ENCODE measurements at regions not wholly inside any gene's neighbourhood (a gene's known extent, or its start where the extent isn't known, plus 50 kb on each side); places are given as distances from the start of the nearest gene placed in this dataset.
"Not testable (repeated sequence)": the region's sequence is repeated elsewhere in the genome, so short reads cannot be mapped to it uniquely, and the experiment has no call there.

GRCh38 chr18:75690283-75690682 is 262.8 kb upstream of the SMIM21 start:
- not testable (repeated sequence) for H3K36me3 ChIP-seq (ENCODE audit: insufficient read depth, low read length); H3K27ac ChIP-seq (ENCODE audit: low read depth, low read length); H3K4me1 ChIP-seq (ENCODE audit: insufficient read depth, low read length); H3K27me3 ChIP-seq (ENCODE audit: control insufficient read depth in 1 of 2, insufficient read depth in 2 of 2, low read length in 2 of 2); H3K9me3 ChIP-seq (ENCODE audit: low read length); H3K9ac ChIP-seq (ENCODE audit: low read length); H3K4me3 ChIP-seq (ENCODE audit: low read depth in 1 of 2, low read length in 2 of 2)

- Histone ChIP-seq H3K27me3 (ENCODE audit: control insufficient read depth in 1 of 2, insufficient read depth in 2 of 2, low read length in 2 of 2) (no peaks in the 10 kb centered on the region), H3K27ac (ENCODE audit: low read depth, low read length) (no peak overlapping the region), H3K36me3 (ENCODE audit: insufficient read depth, low read length) (no peaks in the 10 kb centered on the region), H3K4me1 (ENCODE audit: insufficient read depth, low read length) (peaks cover 9% of the 10 kb centered on the region), H3K4me3 (ENCODE audit: low read depth in 1 of 2, low read length in 2 of 2) (no peak overlapping the region), H3K9ac (ENCODE audit: low read length) (no peak overlapping the region), H3K9me3 (ENCODE audit: low read length) (no peaks in the 10 kb centered on the region)
Measured at GRCh38 chr18:75687626-75688025, 260.1 kb upstream of the SMIM21 start.

- H3K27ac ChIP-seq (ENCODE audit: low read depth, low read length) = no peak overlapping the region
- no peak overlapping the region for H3K4me3 ChIP-seq (ENCODE audit: low read depth in 1 of 2, low read length in 2 of 2)
- no peak overlapping the region for H3K9ac ChIP-seq (ENCODE audit: low read length)
- H3K4me1 ChIP-seq (ENCODE audit: insufficient read depth, low read length) = peaks cover 12% of the 10 kb centered on the region
- H3K36me3 ChIP-seq (ENCODE audit: insufficient read depth, low read length) = no peaks in the 10 kb centered on the region
- H3K27me3 ChIP-seq (ENCODE audit: control insufficient read depth in 1 of 2, insufficient read depth in 2 of 2, low read length in 2 of 2) = no peaks in the 10 kb centered on the region
- H3K9me3 ChIP-seq (ENCODE audit: low read length) = no peaks in the 10 kb centered on the region
Measured at GRCh38 chr18:75683426-75683825, 255.9 kb upstream of the SMIM21 start.

- Histone ChIP-seq H3K4me1 (ENCODE audit: insufficient read depth, low read length) (peaks cover 11% of the 10 kb centered on the region), H3K9ac (ENCODE audit: low read length) (no peak overlapping the region), H3K9me3 (ENCODE audit: low read length) (no peaks in the 10 kb centered on the region), H3K27me3 (ENCODE audit: control insufficient read depth in 1 of 2, insufficient read depth in 2 of 2, low read length in 2 of 2) (no peaks in the 10 kb centered on the region), H3K27ac (ENCODE audit: low read depth, low read length) (no peak overlapping the region), H3K36me3 (ENCODE audit: insufficient read depth, low read length) (no peaks in the 10 kb centered on the region), H3K4me3 (ENCODE audit: low read depth in 1 of 2, low read length in 2 of 2) (no peak overlapping the region)
Measured at GRCh38 chr18:75681538-75682115, 254.1 kb upstream of the SMIM21 start.

- H3K9ac ChIP-seq (ENCODE audit: low read length) = no peak overlapping the region
- peaks cover 4% of the 10 kb centered on the region for H3K9me3 ChIP-seq (ENCODE audit: low read length)
- no peak overlapping the region for H3K4me3 ChIP-seq (ENCODE audit: low read depth in 1 of 2, low read length in 2 of 2)
- no peaks in the 10 kb centered on the region for H3K36me3 ChIP-seq (ENCODE audit: insufficient read depth, low read length)
- H3K4me1 ChIP-seq (ENCODE audit: insufficient read depth, low read length) = peaks cover 9% of the 10 kb centered on the region
- no peak overlapping the region for H3K27ac ChIP-seq (ENCODE audit: low read depth, low read length)
- no peaks in the 10 kb centered on the region for H3K27me3 ChIP-seq (ENCODE audit: control insufficient read depth in 1 of 2, insufficient read depth in 2 of 2, low read length in 2 of 2)
Measured at GRCh38 chr18:75679331-75679730, 251.8 kb upstream of the SMIM21 start.

GRCh38 chr18:75678627-75679026 is 251.1 kb upstream of the SMIM21 start:
- no peak overlapping the region for H3K27ac ChIP-seq (ENCODE audit: low read depth, low read length)
- no peaks in the 10 kb centered on the region for H3K36me3 ChIP-seq (ENCODE audit: insufficient read depth, low read length)
- H3K9ac ChIP-seq (ENCODE audit: low read length) = no peak overlapping the region
- no peaks in the 10 kb centered on the region for H3K27me3 ChIP-seq (ENCODE audit: control insufficient read depth in 1 of 2, insufficient read depth in 2 of 2, low read length in 2 of 2)
- H3K4me1 ChIP-seq (ENCODE audit: insufficient read depth, low read length) = peaks cover 9% of the 10 kb centered on the region
- H3K4me3 ChIP-seq (ENCODE audit: low read depth in 1 of 2, low read length in 2 of 2) = no peak overlapping the region
- H3K9me3 ChIP-seq (ENCODE audit: low read length) = peaks cover 5% of the 10 kb centered on the region

GRCh38 chr18:75677696-75678455 is 250.4 kb upstream of the SMIM21 start:
- H3K4me3 ChIP-seq (ENCODE audit: low read depth in 1 of 2, low read length in 2 of 2) = no peak overlapping the region
- no peak overlapping the region for H3K27ac ChIP-seq (ENCODE audit: low read depth, low read length)
- H3K9ac ChIP-seq (ENCODE audit: low read length) = no peak overlapping the region
- no peaks in the 10 kb centered on the region for H3K36me3 ChIP-seq (ENCODE audit: insufficient read depth, low read length)
- no peaks in the 10 kb centered on the region for H3K27me3 ChIP-seq (ENCODE audit: control insufficient read depth in 1 of 2, insufficient read depth in 2 of 2, low read length in 2 of 2)
- H3K4me1 ChIP-seq (ENCODE audit: insufficient read depth, low read length) = peaks cover 9% of the 10 kb centered on the region
- peaks cover 5% of the 10 kb centered on the region for H3K9me3 ChIP-seq (ENCODE audit: low read length)

GRCh38 chr18:75660932-75661331 is 233.4 kb upstream of the SMIM21 start:
- no peaks in the 10 kb centered on the region for H3K9me3 ChIP-seq (ENCODE audit: low read length)
- no peak overlapping the region for H3K27ac ChIP-seq (ENCODE audit: low read depth, low read length)
- H3K4me1 ChIP-seq (ENCODE audit: insufficient read depth, low read length) = no peaks in the 10 kb centered on the region
- H3K9ac ChIP-seq (ENCODE audit: low read length) = no peak overlapping the region
- no peaks in the 10 kb centered on the region for H3K36me3 ChIP-seq (ENCODE audit: insufficient read depth, low read length)
- H3K4me3 ChIP-seq (ENCODE audit: low read depth in 1 of 2, low read length in 2 of 2) = no peak overlapping the region
- no peaks in the 10 kb centered on the region for H3K27me3 ChIP-seq (ENCODE audit: control insufficient read depth in 1 of 2, insufficient read depth in 2 of 2, low read length in 2 of 2)

- H3K27me3 ChIP-seq (ENCODE audit: control insufficient read depth in 1 of 2, insufficient read depth in 2 of 2, low read length in 2 of 2) = no peaks in the 10 kb centered on the region
- peaks cover 9% of the 10 kb centered on the region for H3K4me1 ChIP-seq (ENCODE audit: insufficient read depth, low read length)
- no peaks in the 10 kb centered on the region for H3K9me3 ChIP-seq (ENCODE audit: low read length)
- H3K36me3 ChIP-seq (ENCODE audit: insufficient read depth, low read length) = no peaks in the 10 kb centered on the region
- no peak overlapping the region for H3K27ac ChIP-seq (ENCODE audit: low read depth, low read length)
- H3K9ac ChIP-seq (ENCODE audit: low read length) = no peak overlapping the region
- no peak overlapping the region for H3K4me3 ChIP-seq (ENCODE audit: low read depth in 1 of 2, low read length in 2 of 2)
Measured at GRCh38 chr18:75659535-75660023, 232.1 kb upstream of the SMIM21 start.

GRCh38 chr18:75658330-75658729 is 230.8 kb upstream of the SMIM21 start:
- H3K9ac ChIP-seq (ENCODE audit: low read length) = no peak overlapping the region
- H3K4me1 ChIP-seq (ENCODE audit: insufficient read depth, low read length) = peaks cover 12% of the 10 kb centered on the region
- H3K36me3 ChIP-seq (ENCODE audit: insufficient read depth, low read length) = no peaks in the 10 kb centered on the region
- H3K27ac ChIP-seq (ENCODE audit: low read depth, low read length) = no peak overlapping the region
- no peak overlapping the region for H3K4me3 ChIP-seq (ENCODE audit: low read depth in 1 of 2, low read length in 2 of 2)
- no peaks in the 10 kb centered on the region for H3K27me3 ChIP-seq (ENCODE audit: control insufficient read depth in 1 of 2, insufficient read depth in 2 of 2, low read length in 2 of 2)
- no peaks in the 10 kb centered on the region for H3K9me3 ChIP-seq (ENCODE audit: low read length)

GRCh38 chr18:75656563-75657247 is 229.2 kb upstream of the SMIM21 start:
- H3K4me1 ChIP-seq (ENCODE audit: insufficient read depth, low read length) = peaks cover 12% of the 10 kb centered on the region
- H3K9me3 ChIP-seq (ENCODE audit: low read length) = no peaks in the 10 kb centered on the region
- H3K27me3 ChIP-seq (ENCODE audit: control insufficient read depth in 1 of 2, insufficient read depth in 2 of 2, low read length in 2 of 2) = no peaks in the 10 kb centered on the region
- H3K9ac ChIP-seq (ENCODE audit: low read length) = no peak overlapping the region
- H3K27ac ChIP-seq (ENCODE audit: low read depth, low read length) = no peak overlapping the region
- no peaks in the 10 kb centered on the region for H3K36me3 ChIP-seq (ENCODE audit: insufficient read depth, low read length)
- H3K4me3 ChIP-seq (ENCODE audit: low read depth in 1 of 2, low read length in 2 of 2) = no peak overlapping the region
